WERI-Rb-1 (cell line): ENCODE measurements at regions not wholly inside any gene's neighbourhood (a gene's known extent, or its start where the extent isn't known, plus 50 kb on each side); places are given as distances from the start of the nearest gene placed in this dataset.

ENCODE experiments used
- DNase-seq: peaks from one replicate; pipeline ENCODE4 v3.0.0-alpha.2; 2020
- H3K27ac ChIP-seq: fragments of 250-450 bp; sonication (Bioruptor Pico); 2 replicates; pipeline ENCODE4 v1.5.1; 2020; ENCODE audit warnings: mild to moderate bottlenecking, moderate library complexity
- H3K27me3 ChIP-seq: fragments of 250-450 bp; sonication (Bioruptor Pico); 2 replicates; pipeline ENCODE4 v1.5.1; 2021; ENCODE audit warnings: mild to moderate bottlenecking, low read depth, moderate library complexity; ENCODE audit not compliant: insufficient read depth, severe bottlenecking
- H3K36me3 ChIP-seq: fragments of 250-450 bp; sonication (Bioruptor Pico); 2 replicates; pipeline ENCODE4 v1.5.1; 2020; ENCODE audit warnings: mild to moderate bottlenecking, moderate library complexity
- H3K4me3 ChIP-seq: 2 replicates; pipeline ENCODE4 v1.5.1; 2011; ENCODE audit warnings: low read depth, mild to moderate bottlenecking, control low read depth, low read length
- H3K9me3 ChIP-seq: fragments of 250-450 bp; sonication (Bioruptor Pico); 2 replicates; pipeline ENCODE4 v1.5.1; 2021; ENCODE audit warnings: mild to moderate bottlenecking, moderate library complexity; ENCODE audit not compliant: severe bottlenecking
- CTCF ChIP-seq: IDR thresholded peaks from 2 replicates; pipeline ENCODE4 v1.5.1; 2011; ENCODE audit warnings: low read depth, mild to moderate bottlenecking, control low read depth, inconsistent platforms, low read length

DNA sequence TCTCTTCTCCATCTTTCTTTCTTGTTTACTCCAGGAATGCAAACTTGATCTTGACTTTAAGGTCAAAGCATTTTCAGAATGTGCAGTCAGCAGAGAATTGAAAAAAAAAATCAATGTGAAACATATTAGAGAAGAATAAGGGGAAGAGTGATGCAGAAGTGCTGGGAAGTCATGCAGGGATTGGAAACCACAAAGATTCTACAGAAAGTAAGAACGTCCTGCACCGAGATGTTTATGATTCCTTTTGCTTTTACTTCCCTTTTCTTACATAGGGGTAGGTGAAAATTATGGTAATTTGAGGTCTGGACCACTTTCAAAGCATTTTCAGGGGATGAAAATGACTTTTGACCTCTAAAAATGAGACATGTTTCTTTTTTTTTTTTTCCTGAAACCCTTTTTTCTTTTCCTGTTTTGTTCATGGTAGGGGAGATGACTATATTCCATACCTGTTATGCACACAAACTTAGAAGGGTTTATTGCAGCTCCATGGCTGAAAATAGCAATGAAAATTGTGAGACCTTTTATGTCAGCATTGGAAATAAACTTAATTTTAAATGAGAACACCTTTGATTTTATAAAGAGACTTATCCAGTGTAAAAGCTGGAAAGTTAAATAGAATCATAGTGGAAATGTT lies 623.5 kb upstream of the TBL1XR1 start:
- Histone ChIP-seq H3K4me3 (no peak overlapping the region), H3K36me3 (no peaks in the 10 kb centered on the region), H3K9me3 (no peaks in the 10 kb centered on the region), H3K27me3 (no peaks in the 10 kb centered on the region), H3K27ac (no peak overlapping the region)
- TF ChIP-seq CTCF = no peak
- no peak for DNase-seq

DNA sequence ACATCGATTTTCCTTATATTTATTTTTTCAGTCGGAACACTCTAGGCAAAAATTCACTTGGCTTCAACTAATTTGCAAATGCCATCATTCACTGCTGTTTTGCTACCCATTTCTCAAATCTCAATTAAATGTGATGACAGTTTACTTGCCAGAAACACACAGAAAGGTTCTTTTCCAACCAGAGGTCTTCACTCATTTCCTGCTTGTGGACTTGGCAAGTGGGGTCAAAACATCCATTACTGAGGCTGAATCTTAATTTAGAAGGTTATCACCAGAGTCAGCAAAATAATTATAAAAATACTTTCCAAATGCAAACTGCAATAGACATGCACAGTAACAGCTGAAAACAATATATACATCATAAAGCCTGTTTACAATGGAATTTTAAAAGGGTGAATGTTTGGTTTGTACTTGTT lies 625.4 kb upstream of the TBL1XR1 start:
- no peaks in the 10 kb centered on the region for H3K27me3 ChIP-seq
- H3K4me3 ChIP-seq = no peak overlapping the region
- no peaks in the 10 kb centered on the region for H3K9me3 ChIP-seq
- no peak overlapping the region for H3K27ac ChIP-seq
- no peak for TF ChIP-seq CTCF
- H3K36me3 ChIP-seq = no peaks in the 10 kb centered on the region
- DNase-seq = no peak

DNA sequence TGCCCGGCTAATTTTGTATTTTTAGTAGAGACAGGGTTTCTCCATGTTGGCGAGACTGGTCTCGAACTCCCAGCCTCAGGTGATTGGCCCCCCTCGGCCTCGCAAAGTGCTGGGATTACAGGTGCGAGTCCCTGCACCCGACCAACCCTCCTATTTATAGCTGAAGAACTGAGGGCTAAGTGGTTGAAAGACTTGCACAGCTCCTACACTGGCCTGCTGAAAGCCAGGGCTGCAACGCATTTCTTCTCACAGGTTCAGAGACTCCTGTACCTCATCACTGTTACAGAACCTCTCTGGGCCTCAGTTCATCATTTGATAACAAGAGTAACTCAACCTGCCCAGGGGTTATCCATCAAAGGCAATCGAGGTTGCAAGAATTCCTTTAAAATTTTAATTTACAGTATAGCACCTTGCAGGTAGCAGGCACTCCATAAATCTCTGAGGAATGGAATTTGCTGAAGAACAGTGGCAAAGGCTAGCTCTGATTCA lies 626.5 kb upstream of the TBL1XR1 start:
- Histone ChIP-seq H3K27ac (no peak overlapping the region), H3K9me3 (no peaks in the 10 kb centered on the region), H3K27me3 (no peaks in the 10 kb centered on the region), H3K36me3 (no peaks in the 10 kb centered on the region), H3K4me3 (no peak overlapping the region)
- no peak for TF ChIP-seq CTCF
- no peak for DNase-seq

DNA sequence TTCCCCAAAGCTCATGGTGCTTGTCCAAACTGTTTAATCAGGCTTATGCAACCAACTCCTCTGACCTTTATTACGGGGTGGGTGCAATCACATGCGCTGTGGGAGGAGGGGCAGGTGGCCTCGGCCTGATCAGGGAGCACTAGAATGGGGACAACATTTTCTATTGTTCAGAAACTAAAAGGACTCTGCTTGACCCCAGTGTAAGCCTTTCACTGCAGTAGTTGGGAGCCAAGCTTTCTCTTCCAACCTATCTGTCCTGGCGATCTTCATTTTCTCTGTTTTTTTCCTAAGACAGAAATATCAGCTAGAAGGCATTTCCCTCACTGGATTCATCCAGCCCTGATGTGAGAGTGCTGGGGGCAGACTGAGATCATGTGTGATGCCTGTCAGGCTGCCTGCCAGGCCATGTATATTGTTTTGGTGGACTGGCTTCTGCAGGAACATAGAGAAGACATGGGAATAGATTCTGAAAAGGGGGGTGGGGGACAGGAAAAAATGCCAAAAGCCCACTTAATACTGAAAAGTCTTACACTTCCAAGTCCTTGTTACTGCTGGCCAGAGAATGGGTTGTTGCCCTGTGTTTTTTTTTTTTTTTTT lies 627.0 kb upstream of the TBL1XR1 start:
- Histone ChIP-seq H3K9me3 (no peaks in the 10 kb centered on the region), H3K27ac (peak overlapping the region; percentile 12; the same call in 1 of the 2 replicates), H3K4me3 (no peak overlapping the region), H3K27me3 (no peaks in the 10 kb centered on the region), H3K36me3 (no peaks in the 10 kb centered on the region)
- DNase-seq = peak; percentile 40
- no peak for TF ChIP-seq CTCF

- DNase-seq = no peak
- no peak overlapping the region for H3K4me3 ChIP-seq
- no peaks in the 10 kb centered on the region for H3K9me3 ChIP-seq
- no peak overlapping the region for H3K27ac ChIP-seq
- TF ChIP-seq CTCF = no peak
- H3K36me3 ChIP-seq = no peaks in the 10 kb centered on the region
- no peaks in the 10 kb centered on the region for H3K27me3 ChIP-seq
These were observed 627.6 kb upstream of the TBL1XR1 start for GRCh38 chr3:177824841-177825240.
